ENCODE measurements at regions not wholly inside any gene's neighbourhood (a gene's known extent, or its start where the extent isn't known, plus 50 kb on each side); places are given as distances from the start of the nearest gene placed in this dataset.

GRCh38 chr5:18888821-18889220, 1099.2 kb downstream of the CDH18 start:
- no peak for DNase-seq (ENCODE audit: low read depth)

- DNase-seq (ENCODE audit: low read depth): no peak
Measured at GRCh38 chr5:18900644-18901043, 1087.4 kb downstream of the CDH18 start.

- no peak for DNase-seq (ENCODE audit: low read depth)
Measured at GRCh38 chr5:18920966-18921365, 1067.0 kb downstream of the CDH18 start.

GRCh38 chr5:18932081-18932480, 1055.9 kb downstream of the CDH18 start:
- DNase-seq (ENCODE audit: low read depth): no peak

GRCh38 chr5:18944771-18945170, 1043.2 kb downstream of the CDH18 start:
- peak; percentile 56 for DNase-seq (ENCODE audit: low read depth)

GRCh38 chr5:18954239-18954638, 1033.8 kb downstream of the CDH18 start:
- DNase-seq (ENCODE audit: low read depth): no peak

- DNase-seq (ENCODE audit: low read depth): no peak
Measured at GRCh38 chr5:18959535-18959934, 1028.5 kb downstream of the CDH18 start.

GRCh38 chr5:18961234-18961633, 1026.8 kb downstream of the CDH18 start:
- no peak for DNase-seq (ENCODE audit: low read depth)

GRCh38 chr5:18965893-18966292, 1022.1 kb downstream of the CDH18 start:
- DNase-seq (ENCODE audit: low read depth): no peak

GRCh38 chr5:18967637-18968036, 1020.4 kb downstream of the CDH18 start:
- no peak for DNase-seq (ENCODE audit: low read depth)

GRCh38 chr5:18968966-18969365, 1019.0 kb downstream of the CDH18 start:
- DNase-seq (ENCODE audit: low read depth): peak; percentile 27

GRCh38 chr5:18970000-18970399, 1018.0 kb downstream of the CDH18 start:
- DNase-seq (ENCODE audit: low read depth): no peak

GRCh38 chr5:18972177-18972576, 1015.8 kb downstream of the CDH18 start:
- no peak for DNase-seq (ENCODE audit: low read depth)

GRCh38 chr5:18975624-18976023, 1012.4 kb downstream of the CDH18 start:
- peak; percentile 1 for DNase-seq (ENCODE audit: low read depth)

GRCh38 chr5:18977880-18978279, 1010.1 kb downstream of the CDH18 start:
- no peak for DNase-seq (ENCODE audit: low read depth)

GRCh38 chr5:18984559-18985080, 1003.4 kb downstream of the CDH18 start:
- no peak for DNase-seq (ENCODE audit: low read depth)

- peak; percentile 25 for DNase-seq (ENCODE audit: low read depth)
Measured at GRCh38 chr5:18985171-18985758, 1002.7 kb downstream of the CDH18 start.

- DNase-seq (ENCODE audit: low read depth): no peak
Measured at GRCh38 chr5:18987101-18987500, 1000.9 kb downstream of the CDH18 start.

GRCh38 chr5:18990852-18991251, 997.1 kb downstream of the CDH18 start:
- DNase-seq (ENCODE audit: low read depth): no peak

- DNase-seq (ENCODE audit: low read depth): no peak
Measured at GRCh38 chr5:18992264-18992663, 995.7 kb downstream of the CDH18 start.

- DNase-seq (ENCODE audit: low read depth): no peak
Measured at GRCh38 chr5:18999478-18999877, 988.5 kb downstream of the CDH18 start.

- DNase-seq (ENCODE audit: low read depth): no peak
Measured at GRCh38 chr5:19001054-19001453, 986.9 kb downstream of the CDH18 start.

GRCh38 chr5:19001539-19001938, 986.5 kb downstream of the CDH18 start:
- DNase-seq (ENCODE audit: low read depth): no peak

GRCh38 chr5:19002111-19002510, 985.9 kb downstream of the CDH18 start:
- DNase-seq (ENCODE audit: low read depth): no peak
